Hepatocyte (in vitro differentiated cells): ENCODE measurements at regions not wholly inside any gene's neighbourhood (a gene's known extent, or its start where the extent isn't known, plus 50 kb on each side); places are given as distances from the start of the nearest gene placed in this dataset.

Experiments
- CTCF ChIP-seq: fragments of 200-600 bp; sonication (generic); IDR thresholded peaks from 2 replicates; pipeline ENCODE4 v1.5.1; 2016; ENCODE audit warnings: antibody characterized with exemption, mild to moderate bottlenecking; ENCODE audit not compliant: poor library complexity
- EZH2 ChIP-seq: fragments of 200-600 bp; sonication (generic); IDR thresholded peaks from 2 replicates; pipeline ENCODE4 v1.6.1; 2016; ENCODE audit warnings: antibody characterized with exemption, mild to moderate bottlenecking, borderline replicate concordance
- EZH2phosphoT487 ChIP-seq: fragments of 200-600 bp; sonication (generic); IDR thresholded peaks from one replicate; pipeline ENCODE4 v1.6.1; 2018; ENCODE audit warnings: antibody characterized with exemption, mild to moderate bottlenecking, low read depth, moderate library complexity; ENCODE audit not compliant: unreplicated experiment, severe bottlenecking

GRCh38 chr13:109537584-109537983 is 248.8 kb downstream of the IRS2 start:
- TF ChIP-seq CTCF (no peak), EZH2 (no peak), EZH2phosphoT487 (no peak)
